Fibroblast of peridontal ligament (primary cell): ENCODE measurements at regions not wholly inside any gene's neighbourhood (a gene's known extent, or its start where the extent isn't known, plus 50 kb on each side); places are given as distances from the start of the nearest gene placed in this dataset.

ENCODE experiments used
- DNase-seq: peaks from one replicate; pipeline ENCODE4 v3.0.0-alpha.2; 2010; ENCODE audit errors: extremely low read depth

- DNase-seq: no peak
Measured at GRCh38 chr20:62527781-62528180, 52.0 kb upstream of the GATA5 start.

GRCh38 chr20:62528983-62529891 is 53.4 kb upstream of the GATA5 start:
- no peak for DNase-seq

DNA sequence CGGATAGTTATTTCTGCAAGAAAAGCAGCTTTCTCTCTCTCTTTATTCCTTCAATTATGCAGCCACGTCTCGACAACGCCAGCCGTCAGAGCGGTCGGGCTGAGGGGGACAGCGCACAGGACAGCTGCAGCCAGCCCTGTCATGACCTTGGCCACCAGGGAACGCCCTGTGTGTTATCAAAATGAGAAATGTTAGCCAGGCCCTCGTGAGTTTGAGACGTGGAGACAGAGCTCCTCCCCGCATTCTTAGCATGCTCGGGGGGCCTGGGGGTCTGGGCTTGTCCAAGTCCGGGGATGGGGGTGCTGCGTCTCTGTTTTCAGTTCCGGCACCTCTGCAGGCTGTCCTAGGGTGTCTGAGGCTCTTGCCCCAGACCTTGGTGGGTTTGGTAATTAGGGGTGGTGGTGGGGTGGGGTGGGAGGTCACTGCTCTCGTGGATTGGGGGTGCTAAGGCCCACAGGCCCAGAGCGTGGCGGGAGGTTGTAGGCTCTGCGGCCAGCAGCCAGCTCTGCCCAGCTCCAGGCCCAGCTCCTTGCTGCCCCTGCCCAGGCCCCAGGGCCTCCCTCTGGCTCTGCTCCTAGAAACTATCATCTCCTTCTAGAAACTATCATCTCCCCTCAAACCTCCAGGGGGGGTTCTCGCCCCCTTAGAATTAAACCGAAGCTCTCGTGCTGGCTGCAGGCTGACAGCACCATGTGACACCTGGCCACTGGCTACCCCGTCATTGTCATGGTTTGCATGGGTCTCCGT is 54.3 kb upstream of the GATA5 start:
- no peak for DNase-seq

GRCh38 chr20:62530643-62531032 is 54.8 kb upstream of the GATA5 start:
- no peak for DNase-seq

- DNase-seq: no peak
Measured at GRCh38 chr20:62531046-62531838, 55.4 kb upstream of the GATA5 start.

DNA sequence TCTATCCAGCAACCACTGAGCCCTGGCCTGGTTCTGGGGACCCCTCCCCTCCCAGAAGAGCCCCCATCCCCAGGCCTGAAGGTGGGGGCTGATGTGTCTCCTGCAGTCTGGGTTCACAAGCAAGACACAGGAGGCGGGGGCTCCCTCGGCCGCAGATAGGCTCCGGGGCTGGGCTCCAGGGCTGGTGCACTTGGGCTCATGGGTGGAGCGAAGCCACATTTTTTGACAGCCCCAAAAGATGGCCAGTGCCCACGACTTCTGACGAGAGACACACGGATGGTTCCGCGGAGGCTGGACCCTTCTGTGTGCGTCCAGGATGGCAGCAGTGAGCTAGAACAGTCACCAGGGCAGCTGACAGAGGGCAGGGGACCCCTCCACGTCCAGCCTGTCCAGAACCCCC is 57.1 kb upstream of the GATA5 start:
- no peak for DNase-seq

- DNase-seq: no peak
Measured at GRCh38 chr20:62533591-62534495, 58.0 kb upstream of the GATA5 start.

- DNase-seq: no peak
Measured at GRCh38 chr20:62534526-62535221, 58.9 kb upstream of the GATA5 start.

DNA sequence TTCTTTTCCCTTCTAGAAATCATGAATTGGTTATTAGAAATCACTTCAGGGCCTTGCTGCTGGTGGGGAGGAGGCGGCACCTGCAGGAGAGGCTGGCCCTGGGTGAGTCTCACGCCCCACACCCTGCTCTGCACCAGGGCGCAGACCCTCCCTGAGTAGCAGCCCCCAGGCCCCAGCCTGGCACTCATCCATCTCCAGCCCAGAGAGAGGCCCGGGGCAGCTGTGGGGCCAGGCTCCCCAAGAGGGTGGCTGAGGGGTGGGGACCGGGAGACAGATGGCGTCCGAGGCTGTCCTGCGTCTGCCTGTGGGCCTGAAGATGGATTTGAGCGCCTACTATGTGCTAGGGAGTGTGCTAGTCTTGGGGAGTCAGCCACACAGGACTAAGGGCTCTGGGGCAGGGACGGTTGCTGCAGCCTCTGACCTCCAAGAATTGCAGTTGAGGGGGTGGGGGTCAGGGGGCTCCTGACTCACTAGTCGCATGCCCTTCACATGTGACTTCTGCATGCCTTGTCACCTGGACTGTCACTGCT is 59.6 kb upstream of the GATA5 start:
- DNase-seq: no peak

DNA sequence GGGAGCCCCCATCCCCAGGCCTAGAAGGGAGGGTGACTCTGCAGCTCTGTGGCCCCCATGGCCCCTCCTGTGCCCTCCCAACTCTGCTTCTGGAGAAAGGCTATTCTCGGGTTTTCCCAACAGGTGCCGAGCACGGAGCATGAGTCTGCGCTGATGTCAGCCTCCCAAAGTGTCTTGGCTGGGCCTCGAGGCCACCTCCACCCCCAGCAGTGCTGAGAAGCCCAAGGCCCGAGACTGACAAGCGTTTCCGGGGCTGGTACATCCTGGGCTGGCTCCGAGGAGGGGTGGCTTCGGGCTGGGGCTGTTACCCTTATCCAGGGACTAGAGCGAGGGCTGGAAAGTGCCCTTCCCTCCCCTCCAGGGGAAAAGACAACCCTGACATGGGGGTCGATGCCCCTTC is 60.2 kb upstream of the GATA5 start:
- DNase-seq: no peak

DNA sequence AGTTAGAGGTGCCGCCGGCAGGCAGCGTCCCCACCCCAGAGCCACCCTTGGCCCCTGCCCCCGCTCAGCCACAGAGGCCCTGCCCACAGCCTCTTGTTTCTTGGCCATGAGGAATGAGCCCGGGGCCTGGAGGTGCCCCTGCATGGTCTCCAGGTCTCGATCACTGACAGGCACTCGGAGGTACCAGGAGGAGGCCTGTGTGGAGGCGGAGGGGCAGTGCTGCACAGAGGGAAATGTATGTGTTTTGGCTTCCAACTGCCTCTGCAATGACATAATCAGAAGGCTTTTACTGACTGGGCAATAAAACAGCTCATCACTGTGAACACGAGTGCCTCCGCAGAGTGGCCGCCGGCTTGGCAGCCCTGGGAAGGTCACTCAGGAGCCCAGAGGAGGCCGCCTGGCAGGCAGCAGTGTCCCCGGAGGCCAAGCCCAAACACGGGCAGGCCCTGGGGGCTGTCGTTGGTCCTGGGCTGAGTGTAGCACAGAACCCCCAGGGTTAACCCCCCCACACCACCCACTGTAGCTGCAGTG is 61.1 kb upstream of the GATA5 start:
- DNase-seq: no peak

DNA sequence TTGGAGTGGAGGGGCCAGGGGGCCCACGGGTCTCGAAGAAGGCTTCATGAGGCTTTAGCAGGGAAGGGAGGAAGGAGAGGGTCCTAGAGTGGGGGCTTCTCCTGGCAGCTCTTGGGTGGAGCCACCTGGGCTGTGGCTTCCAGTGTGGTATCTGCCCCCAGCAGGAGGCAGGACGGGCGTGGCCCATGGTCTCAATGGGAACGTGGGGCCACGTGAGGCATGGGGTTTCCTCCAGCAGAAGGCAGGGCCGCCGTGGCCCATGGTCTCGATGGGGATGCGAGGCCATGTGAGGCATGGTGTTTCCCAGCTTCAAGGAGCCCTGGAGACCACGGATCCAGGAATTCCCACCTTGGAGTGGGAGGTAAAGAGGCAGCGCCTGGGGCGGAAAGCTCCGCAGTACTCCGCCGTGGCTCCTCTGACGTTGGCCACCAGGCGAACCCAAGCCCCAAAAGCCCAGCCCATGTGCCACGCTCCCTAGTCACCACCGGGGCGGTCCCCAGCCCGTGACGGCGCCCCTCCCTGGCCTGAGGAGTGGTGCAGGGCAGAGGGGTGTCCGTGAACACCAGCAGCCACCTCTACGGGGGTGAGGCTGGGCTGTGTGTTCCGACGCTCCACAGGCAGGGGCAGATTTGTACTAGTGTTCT is 62.0 kb upstream of the GATA5 start:
- no peak for DNase-seq

GRCh38 chr20:62539198-62540045 is 63.6 kb upstream of the GATA5 start:
- no peak for DNase-seq

DNA sequence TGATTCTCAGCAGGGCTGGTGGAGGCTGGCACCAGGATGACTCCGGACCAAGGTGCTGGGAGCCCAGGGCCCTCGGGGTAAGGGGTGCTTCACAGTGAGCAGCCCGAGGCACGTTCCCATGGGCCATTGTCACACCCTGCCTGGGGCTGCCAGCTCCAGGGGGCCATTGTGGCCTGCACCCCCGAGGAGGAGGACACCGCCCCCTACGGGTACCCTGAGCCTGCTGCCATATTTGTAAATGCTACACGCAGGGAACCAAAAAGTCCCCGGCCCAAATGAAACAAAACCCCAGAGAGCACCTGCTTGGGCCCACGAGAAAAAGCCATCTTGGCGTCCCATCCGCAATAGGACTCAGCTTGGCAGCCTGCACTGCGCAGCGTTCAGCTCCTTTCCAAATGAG is 64.7 kb upstream of the GATA5 start:
- no peak for DNase-seq

- DNase-seq: no peak
Measured at GRCh38 chr20:62542862-62543261, 67.1 kb upstream of the GATA5 start.

DNA sequence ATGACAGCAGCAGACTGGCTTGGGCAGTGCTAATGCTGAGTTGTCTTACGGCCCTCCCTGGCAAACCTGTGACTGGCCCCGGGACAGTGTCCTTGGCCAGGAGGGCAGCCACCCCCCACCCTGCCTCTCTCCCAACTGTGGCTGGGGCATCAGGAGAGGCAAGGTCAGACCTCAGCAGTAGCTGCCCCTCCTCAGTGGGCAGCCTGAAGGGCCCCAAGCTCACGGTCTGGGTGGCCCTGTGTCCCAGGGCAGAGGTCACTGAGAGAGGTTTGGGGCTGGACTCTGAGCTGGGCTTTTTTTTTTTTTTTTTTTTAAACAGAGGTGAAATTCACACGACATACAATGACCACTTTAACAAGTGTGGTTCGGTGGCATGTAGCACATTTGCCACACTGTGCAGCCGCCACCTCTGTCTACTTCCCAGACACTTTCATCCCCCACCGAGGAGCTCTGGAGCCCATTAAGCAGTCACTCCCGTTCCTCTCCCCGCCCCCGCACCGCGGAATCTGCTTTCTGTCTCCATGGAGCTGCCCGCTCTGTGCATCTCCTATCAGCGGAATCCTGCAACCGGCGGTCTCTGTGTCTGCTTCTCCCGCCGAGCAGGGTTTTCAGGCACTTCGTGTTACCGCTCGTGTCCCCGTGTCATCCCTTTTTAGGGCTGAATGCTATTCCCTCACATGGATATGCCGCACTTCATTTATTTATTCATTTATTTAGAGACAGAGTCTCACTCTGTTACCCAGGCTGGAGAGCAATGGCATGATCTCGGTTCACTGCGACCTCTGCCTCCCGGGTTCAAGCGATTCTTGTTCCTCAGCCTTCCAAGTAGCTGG is 67.9 kb upstream of the GATA5 start:
- DNase-seq: no peak

GRCh38 chr20:62544505-62545055 is 68.8 kb upstream of the GATA5 start:
- no peak for DNase-seq
